SU-DHL-6 (cell line): ENCODE measurements at regions not wholly inside any gene's neighbourhood (a gene's known extent, or its start where the extent isn't known, plus 50 kb on each side); places are given as distances from the start of the nearest gene placed in this dataset.
"Not testable (repeated sequence)": the region's sequence is repeated elsewhere in the genome, so short reads cannot be mapped to it uniquely, and the experiment has no call there.

Experiments used
- H2AFZ ChIP-seq: fragments of 200-600 bp; sonication (generic); 2 replicates; pipeline ENCODE4 v1.6.1; 2014; ENCODE audit warnings: low read depth, mild to moderate bottlenecking, moderate library complexity, mixed read lengths, antibody characterized with exemption, low read length; ENCODE audit not compliant: severe bottlenecking
- H3F3A ChIP-seq: fragments of 200-600 bp; shearing (Covaris generic); 2 replicates; pipeline ENCODE4 v1.6.0; 2016; ENCODE audit warnings: antibody characterized with exemption, mild to moderate bottlenecking; ENCODE audit not compliant: insufficient read depth
- H3K27ac ChIP-seq: fragments of 200-600 bp; sonication (generic); 2 replicates; pipeline ENCODE4 v1.5.1; 2016; ENCODE audit warnings: low read depth, mild to moderate bottlenecking, low read length, moderate library complexity, mixed read lengths
- H3K27me3 ChIP-seq: fragments of 200-600 bp; sonication (generic), shearing (Covaris generic); 2 replicates; pipeline ENCODE4 v1.6.0; 2014; ENCODE audit warnings: mild to moderate bottlenecking, low read length
- H3K36me3 ChIP-seq: fragments of 200-600 bp; sonication (generic); 2 replicates; pipeline ENCODE4 v1.6.1; 2014; ENCODE audit warnings: mild to moderate bottlenecking, low read length, mixed read lengths
- H3K4me2 ChIP-seq: fragments of 300-600, 200-600 bp; shearing (Covaris generic), sonication (generic); 2 replicates; pipeline ENCODE4 v1.6.0; 2014; ENCODE audit warnings: low read length, low read depth, mild to moderate bottlenecking; ENCODE audit not compliant: poor library complexity, severe bottlenecking
- H3K4me3 ChIP-seq: fragments of 200-600 bp; sonication (generic); 2 replicates; pipeline ENCODE4 v1.5.1; 2014; ENCODE audit warnings: antibody characterized with exemption, low read length, mild to moderate bottlenecking, mixed read lengths; ENCODE audit not compliant: insufficient read depth, poor library complexity, severe bottlenecking
- H3K79me2 ChIP-seq: fragments of 200-600 bp; sonication (generic); 2 replicates; pipeline ENCODE4 v1.6.1; 2014; ENCODE audit warnings: mild to moderate bottlenecking, low read length, moderate library complexity; ENCODE audit not compliant: insufficient read depth
- H3K9ac ChIP-seq: fragments of 200-600 bp; sonication (generic); 2 replicates; pipeline ENCODE4 v1.7.0; 2014; ENCODE audit warnings: mild to moderate bottlenecking, low read length
- H3K9me2 ChIP-seq: fragments of 200-600 bp; sonication (generic); replicated peaks from 2 replicates; pipeline ENCODE4 v1.6.1; 2014; ENCODE audit warnings: low read length; ENCODE audit not compliant: insufficient read depth
- H3K9me3 ChIP-seq: fragments of 200-600 bp; sonication (generic); 2 replicates; pipeline ENCODE4 v1.6.1; 2014; ENCODE audit warnings: low read length, mixed read lengths; ENCODE audit not compliant: insufficient read depth
- H4K20me1 ChIP-seq: fragments of 200-600 bp; sonication (generic); 2 replicates; pipeline ENCODE4 v1.6.1; 2014; ENCODE audit warnings: low read depth, mild to moderate bottlenecking, antibody characterized with exemption, low read length, moderate library complexity, mixed read lengths
- EZH2phosphoT487 ChIP-seq: fragments of 200-600 bp; sonication (generic), shearing (Covaris generic); conservative IDR thresholded peaks from 2 replicates; pipeline ENCODE4 v1.6.1; 2018; ENCODE audit warnings: mild to moderate bottlenecking, antibody characterized with exemption, low read length, moderate library complexity, mixed read lengths
- TF ChIP-seq, protein P1 (sequence below): fragments of 200-600 bp; sonication (generic); IDR thresholded peaks from one replicate; pipeline ENCODE4 v1.5.1; 2017; ENCODE audit warnings: antibody characterized with exemption, mild to moderate bottlenecking, low read length, moderate library complexity; ENCODE audit not compliant: insufficient read depth, poor library complexity, severe bottlenecking

DNA sequence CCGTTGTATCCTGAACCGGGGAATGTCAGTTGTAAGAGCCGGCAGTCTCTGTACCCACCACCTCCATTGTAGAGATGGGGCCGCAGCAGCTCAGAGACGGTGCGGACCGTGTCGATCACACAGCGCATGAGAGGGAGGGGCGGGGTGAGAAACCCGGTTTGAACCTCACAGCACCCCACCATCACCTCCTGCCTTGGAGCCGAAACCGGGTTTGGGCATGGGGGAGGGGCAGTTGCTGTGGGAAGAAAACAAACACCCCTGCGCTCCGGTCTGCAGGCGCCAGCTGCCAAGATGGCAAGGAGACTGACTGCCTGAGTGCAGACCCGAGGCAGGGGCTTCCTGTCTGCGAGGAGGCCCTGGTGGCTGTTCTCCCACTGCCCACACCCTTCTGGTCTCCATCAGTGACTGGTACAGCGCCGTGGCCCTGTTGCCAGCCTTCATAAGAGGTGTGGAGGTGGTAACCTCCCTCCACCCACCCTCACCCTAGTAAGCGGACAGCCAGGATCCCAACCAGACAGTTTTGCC is 69.2 kb upstream of the SSBP3 start:
- Histone ChIP-seq H4K20me1 (no peaks in the 10 kb centered on the region), H3K9me2 (no peaks in the 10 kb centered on the region), H3K9ac (no peak overlapping the region), H3K36me3 (no peaks in the 10 kb centered on the region), H3F3A (no peaks in the 10 kb centered on the region), H2AFZ (no peak overlapping the region), H3K79me2 (no peaks in the 10 kb centered on the region), H3K27ac (no peak overlapping the region), H3K4me2 (no peak overlapping the region), H3K9me3 (no peaks in the 10 kb centered on the region), H3K27me3 (no peaks in the 10 kb centered on the region), H3K4me3 (no peak overlapping the region)
- TF ChIP-seq EZH2phosphoT487 = no peak
- TF ChIP-seq, protein P1, sequence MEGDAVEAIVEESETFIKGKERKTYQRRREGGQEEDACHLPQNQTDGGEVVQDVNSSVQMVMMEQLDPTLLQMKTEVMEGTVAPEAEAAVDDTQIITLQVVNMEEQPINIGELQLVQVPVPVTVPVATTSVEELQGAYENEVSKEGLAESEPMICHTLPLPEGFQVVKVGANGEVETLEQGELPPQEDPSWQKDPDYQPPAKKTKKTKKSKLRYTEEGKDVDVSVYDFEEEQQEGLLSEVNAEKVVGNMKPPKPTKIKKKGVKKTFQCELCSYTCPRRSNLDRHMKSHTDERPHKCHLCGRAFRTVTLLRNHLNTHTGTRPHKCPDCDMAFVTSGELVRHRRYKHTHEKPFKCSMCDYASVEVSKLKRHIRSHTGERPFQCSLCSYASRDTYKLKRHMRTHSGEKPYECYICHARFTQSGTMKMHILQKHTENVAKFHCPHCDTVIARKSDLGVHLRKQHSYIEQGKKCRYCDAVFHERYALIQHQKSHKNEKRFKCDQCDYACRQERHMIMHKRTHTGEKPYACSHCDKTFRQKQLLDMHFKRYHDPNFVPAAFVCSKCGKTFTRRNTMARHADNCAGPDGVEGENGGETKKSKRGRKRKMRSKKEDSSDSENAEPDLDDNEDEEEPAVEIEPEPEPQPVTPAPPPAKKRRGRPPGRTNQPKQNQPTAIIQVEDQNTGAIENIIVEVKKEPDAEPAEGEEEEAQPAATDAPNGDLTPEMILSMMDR = no peak

DNA sequence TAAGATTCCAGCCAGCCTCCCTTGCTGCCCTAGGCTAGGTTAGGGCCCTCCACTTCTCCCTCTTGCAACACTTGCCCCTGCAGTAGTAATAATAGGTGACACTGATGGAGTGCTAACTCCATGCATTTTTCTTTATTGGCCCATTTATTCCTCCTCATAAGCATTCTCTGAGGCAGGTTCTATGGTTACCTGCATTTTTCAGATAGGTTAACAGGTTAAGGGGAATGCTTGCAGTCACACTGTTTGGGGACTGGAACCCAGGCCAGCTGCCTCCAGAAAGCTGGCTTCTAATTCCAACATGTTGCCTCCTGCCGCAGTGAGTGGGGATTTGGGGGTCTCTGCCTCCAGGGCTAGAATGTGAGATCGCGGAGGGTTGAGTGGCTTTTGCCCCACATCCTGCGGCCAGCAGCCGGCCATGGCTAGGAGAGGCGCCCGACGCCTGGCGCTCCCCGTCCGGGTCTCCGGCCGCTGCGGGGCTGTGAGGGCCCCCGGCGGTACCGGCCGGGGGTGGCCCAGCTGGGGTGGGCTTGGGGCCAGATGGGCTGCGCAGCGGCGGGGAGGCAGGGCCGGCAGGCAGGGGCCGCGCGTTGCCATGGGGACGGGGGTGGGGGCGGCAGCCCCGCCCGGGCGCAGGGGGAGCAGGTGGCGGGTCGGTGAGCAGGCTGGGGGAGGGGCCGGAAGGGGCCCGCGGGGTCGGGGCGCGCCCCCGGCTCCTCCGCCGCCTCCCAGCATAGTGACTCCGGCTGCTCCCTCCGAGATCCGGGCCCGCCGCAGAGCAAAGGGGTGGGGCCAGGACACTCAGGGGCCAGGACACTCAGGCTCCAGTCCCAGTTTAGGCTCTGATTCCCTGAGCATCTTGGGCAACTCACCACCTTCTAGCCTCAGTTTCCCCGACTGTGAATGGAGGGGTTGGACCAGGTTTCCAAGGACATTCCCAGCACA is 68.4 kb upstream of the SSBP3 start:
- H3K4me2 ChIP-seq = no peak overlapping the region
- H2AFZ ChIP-seq = no peak overlapping the region
- H3K9ac ChIP-seq = no peak overlapping the region

DNA sequence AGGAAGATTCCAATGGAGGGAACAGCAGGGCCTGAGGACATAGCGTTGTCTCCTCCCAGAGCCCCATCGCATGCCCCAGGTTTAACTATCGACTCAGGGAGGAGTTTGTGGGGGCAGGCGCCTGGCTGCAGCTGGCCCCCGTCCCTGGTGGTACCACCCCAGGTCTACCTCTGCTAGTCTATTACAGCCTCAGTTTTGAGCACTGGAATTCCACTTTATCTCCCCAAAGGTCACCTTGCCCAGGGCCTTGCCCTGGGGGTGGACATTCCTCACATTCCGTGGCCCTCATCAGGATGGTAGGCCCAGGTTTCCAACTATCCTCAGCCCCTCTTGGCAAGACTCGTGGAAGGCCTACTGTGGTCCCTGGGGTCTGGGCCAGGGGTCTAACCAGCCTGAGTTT is 65.4 kb upstream of the SSBP3 start:
- Histone ChIP-seq H2AFZ (no peak overlapping the region), H3K4me2 (no peak overlapping the region), H3K27me3 (no peaks in the 10 kb centered on the region), H3K9me2 (no peaks in the 10 kb centered on the region), H3K9ac (no peak overlapping the region), H3K9me3 (no peaks in the 10 kb centered on the region), H3K4me3 (no peak overlapping the region), H3K36me3 (no peaks in the 10 kb centered on the region), H3K27ac (no peak overlapping the region), H3K79me2 (no peaks in the 10 kb centered on the region), H3F3A (no peaks in the 10 kb centered on the region), H4K20me1 (no peaks in the 10 kb centered on the region)
- TF ChIP-seq EZH2phosphoT487 = no peak
- TF ChIP-seq, protein P1 = no peak

More for the DNA sequence above, 68.4 kb upstream of the SSBP3 start:
- Histone ChIP-seq H3K36me3 (no peaks in the 10 kb centered on the region), H3K9me3 (no peaks in the 10 kb centered on the region), H3F3A (no peaks in the 10 kb centered on the region), H3K27me3 (no peaks in the 10 kb centered on the region), H3K27ac (no peak overlapping the region), H3K9me2 (no peaks in the 10 kb centered on the region), H3K4me3 (no peak overlapping the region), H4K20me1 (no peaks in the 10 kb centered on the region), H3K79me2 (no peaks in the 10 kb centered on the region)
- TF ChIP-seq EZH2phosphoT487 = no peak

DNA sequence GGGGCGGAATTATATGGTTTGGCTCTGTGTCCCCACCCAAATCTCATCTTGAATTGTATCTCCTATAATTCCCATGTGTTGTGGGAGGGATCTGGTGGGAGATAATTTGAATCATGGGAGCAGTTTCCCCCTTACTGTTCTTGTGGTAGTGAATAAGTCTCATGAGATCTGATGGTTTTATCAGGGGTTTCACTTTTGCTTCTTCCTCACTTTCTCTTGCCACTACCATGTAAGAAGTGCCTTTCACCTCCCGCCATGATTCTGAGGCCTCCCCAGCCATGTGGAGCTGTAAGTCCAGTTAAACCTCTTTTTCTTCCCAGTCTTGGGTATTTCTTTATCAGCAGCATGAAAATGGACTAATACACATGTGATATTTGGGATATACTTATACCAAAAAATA is 63.2 kb upstream of the SSBP3 start:
- not testable (repeated sequence) for H3K36me3 ChIP-seq, H4K20me1 ChIP-seq, H3K79me2 ChIP-seq, H3K4me3 ChIP-seq, H3F3A ChIP-seq, H2AFZ ChIP-seq, H3K9me2 ChIP-seq, H3K9ac ChIP-seq, H3K27ac ChIP-seq, H3K4me2 ChIP-seq, H3K9me3 ChIP-seq, H3K27me3 ChIP-seq

DNA sequence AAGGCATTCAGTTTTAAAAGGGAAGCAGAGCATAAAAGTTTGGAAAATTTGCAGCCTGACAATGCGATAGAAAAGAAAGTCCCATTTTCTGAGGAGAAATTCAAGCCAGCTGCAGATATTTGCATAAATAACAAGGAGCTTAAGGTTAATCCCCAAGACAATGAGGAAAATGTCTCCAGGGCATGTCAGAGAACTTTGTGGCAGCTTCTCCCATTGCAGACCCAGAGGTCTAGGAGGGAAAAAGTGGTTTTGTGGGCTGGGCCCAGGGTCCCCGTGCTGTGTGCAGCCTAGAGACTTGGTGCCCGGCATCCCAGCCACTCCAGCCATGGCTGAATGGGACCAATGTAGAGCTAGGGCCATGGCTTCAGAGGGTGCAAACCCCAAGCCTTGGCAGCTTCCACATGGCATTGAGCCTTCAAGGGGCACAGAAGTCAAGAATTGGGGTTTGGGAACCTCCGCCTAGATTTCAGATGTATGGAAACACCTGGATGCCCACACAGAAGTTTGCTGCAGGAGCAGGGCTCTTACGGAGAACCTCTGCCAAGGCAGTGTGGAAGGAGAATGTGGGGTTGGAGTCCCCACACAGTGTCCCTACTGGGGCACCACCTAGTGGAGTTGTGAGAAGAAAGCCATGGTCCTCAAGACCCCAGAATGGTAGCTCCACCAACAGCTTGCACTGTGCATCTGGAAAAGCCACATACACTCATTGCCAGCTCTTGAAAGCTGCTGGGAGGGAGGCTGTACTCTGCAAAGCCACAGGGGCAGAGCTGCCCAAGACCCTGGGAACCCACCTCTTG is 62.3 kb upstream of the SSBP3 start:
- H3K4me2 ChIP-seq, H3K9ac ChIP-seq, H2AFZ ChIP-seq, H4K20me1 ChIP-seq, H3K4me3 ChIP-seq, H3K9me3 ChIP-seq, H3F3A ChIP-seq, H3K9me2 ChIP-seq, H3K79me2 ChIP-seq, H3K27me3 ChIP-seq, H3K36me3 ChIP-seq, H3K27ac ChIP-seq: not testable (repeated sequence)
